Gastroesophageal sphincter (tissue), 4 donors: ENCODE measurements at regions not wholly inside any gene's neighbourhood (a gene's known extent, or its start where the extent isn't known, plus 50 kb on each side); places are given as distances from the start of the nearest gene placed in this dataset.

Experiments
- ATAC-seq: fragments of 150-250 bp; one replicate; pipeline ENCODE4 v1.9.1; 2016; ENCODE audit warnings: mild to moderate bottlenecking, moderate library complexity
- H3K27ac ChIP-seq, 4 donors: fragments of 200-600 bp; sonication (generic) in 3 of 4; 1 replicate in 3 of 4; 2 replicates in 1 of 4; pipeline ENCODE4 v1.5.1; 2016 to 2019
- H3K27me3 ChIP-seq: fragments of 200-600 bp; sonication (generic); one replicate; pipeline ENCODE4 v1.5.1; 2019
- H3K36me3 ChIP-seq, 2 donors: fragments of 200-600 bp; sonication (generic); one replicate each; pipeline ENCODE4 v1.5.1; 2019; ENCODE audit warnings: control low read depth in 1 of 2
- H3K4me1 ChIP-seq, 3 donors: fragments of 200-600 bp; sonication (generic); 1 replicate in 2 of 3; 2 replicates in 1 of 3; pipeline ENCODE4 v1.5.1; 2016 to 2019; ENCODE audit warnings: control low read depth in 2 of 3
- H3K4me3 ChIP-seq, 2 donors: fragments of 200-600 bp; sonication (generic); one replicate each; pipeline ENCODE4 v1.5.1; 2019; ENCODE audit warnings: mild to moderate bottlenecking in 1 of 2, moderate library complexity in 1 of 2
- H3K9me3 ChIP-seq, 3 donors: fragments of 200-600 bp; sonication (generic); one replicate each; pipeline ENCODE4 v1.5.1; 2017 to 2019; ENCODE audit warnings: control low read depth in 2 of 3
- EP300 ChIP-seq: sonication (generic); formaldehyde crosslinking; IDR thresholded peaks from one replicate; pipeline ENCODE4 v1.6.1; 2017; ENCODE audit warnings: antibody characterized with exemption, mild to moderate bottlenecking
- POLR2A ChIP-seq, 2 donors: fragments of 450-650 bp; IDR thresholded peaks; one replicate each; pipeline ENCODE4 v1.6.1; 2017; ENCODE audit warnings: antibody characterized with exemption in 2 of 2, mild to moderate bottlenecking in 2 of 2, moderate library complexity in 1 of 2
- POLR2AphosphoS5 ChIP-seq: sonication (generic); formaldehyde crosslinking; IDR thresholded peaks from one replicate; pipeline ENCODE4 v1.6.1; 2017; ENCODE audit warnings: antibody characterized with exemption
- WGBS, 2 donors: methylation state at CpG; one replicate each; pipeline ENCODE4 v1.1.5; 2018; ENCODE audit warnings: low coverage in 1 of 2; 5-methylcytosine and 5-hydroxymethylcytosine counted together
- TF ChIP-seq, protein P1 (sequence below), 4 experiments: fragments of 200-600 bp in 2 of 4; fragments of 450-650 bp in 2 of 4; sonication (generic) in 1 of 4; IDR thresholded peaks; one replicate each; pipeline ENCODE4 v1.5.1; 2017 to 2019; ENCODE audit warnings: antibody characterized with exemption in 4 of 4, mild to moderate bottlenecking in 2 of 4, moderate library complexity in 2 of 4

DNA sequence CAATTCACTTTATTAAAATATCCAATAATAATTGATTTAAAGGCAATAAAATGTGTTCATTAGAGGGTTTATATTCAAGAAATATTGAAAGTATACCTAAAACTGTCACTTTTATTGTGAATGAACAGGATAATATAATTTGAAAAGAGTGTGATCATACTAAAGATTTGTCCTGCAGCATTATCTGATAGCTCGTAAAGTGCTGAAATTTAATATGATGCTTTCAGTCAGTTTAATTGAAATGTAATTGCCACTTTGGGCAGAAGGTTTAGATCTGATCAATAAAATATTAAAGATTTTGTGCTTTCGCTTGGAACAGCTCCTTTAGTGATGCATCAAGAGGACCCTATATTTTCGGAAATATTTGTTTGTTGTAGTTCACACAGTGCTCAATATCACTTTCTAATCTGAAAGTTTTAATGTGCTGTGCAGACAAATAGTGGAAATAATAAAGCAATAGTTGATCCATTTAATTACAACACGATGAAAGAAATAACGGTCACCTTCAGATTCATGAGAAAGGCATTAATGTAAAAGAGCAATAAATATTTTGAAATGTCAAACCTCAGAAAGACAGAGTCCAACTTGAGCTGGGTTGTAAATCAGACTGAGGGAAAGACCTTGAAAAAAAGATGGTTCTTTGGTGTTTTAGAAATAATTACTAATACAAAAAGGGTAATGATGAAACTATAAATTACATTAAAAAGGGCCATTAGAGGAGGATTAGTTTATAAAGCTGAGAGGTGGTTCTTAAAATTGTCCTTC lies 129.7 kb upstream of the MEIS2 start:
- no peak overlapping the region for H3K4me3 ChIP-seq
- TF ChIP-seq POLR2A (IDR thresholded peaks at IDR 0.05): no peak
- no peak for TF ChIP-seq POLR2AphosphoS5
- TF ChIP-seq, protein P1, sequence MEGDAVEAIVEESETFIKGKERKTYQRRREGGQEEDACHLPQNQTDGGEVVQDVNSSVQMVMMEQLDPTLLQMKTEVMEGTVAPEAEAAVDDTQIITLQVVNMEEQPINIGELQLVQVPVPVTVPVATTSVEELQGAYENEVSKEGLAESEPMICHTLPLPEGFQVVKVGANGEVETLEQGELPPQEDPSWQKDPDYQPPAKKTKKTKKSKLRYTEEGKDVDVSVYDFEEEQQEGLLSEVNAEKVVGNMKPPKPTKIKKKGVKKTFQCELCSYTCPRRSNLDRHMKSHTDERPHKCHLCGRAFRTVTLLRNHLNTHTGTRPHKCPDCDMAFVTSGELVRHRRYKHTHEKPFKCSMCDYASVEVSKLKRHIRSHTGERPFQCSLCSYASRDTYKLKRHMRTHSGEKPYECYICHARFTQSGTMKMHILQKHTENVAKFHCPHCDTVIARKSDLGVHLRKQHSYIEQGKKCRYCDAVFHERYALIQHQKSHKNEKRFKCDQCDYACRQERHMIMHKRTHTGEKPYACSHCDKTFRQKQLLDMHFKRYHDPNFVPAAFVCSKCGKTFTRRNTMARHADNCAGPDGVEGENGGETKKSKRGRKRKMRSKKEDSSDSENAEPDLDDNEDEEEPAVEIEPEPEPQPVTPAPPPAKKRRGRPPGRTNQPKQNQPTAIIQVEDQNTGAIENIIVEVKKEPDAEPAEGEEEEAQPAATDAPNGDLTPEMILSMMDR (IDR thresholded peaks at IDR 0.05): no peak
- TF ChIP-seq EP300: no peak
- H3K27me3 ChIP-seq: no peaks in the 10 kb centered on the region
- no peaks in the 10 kb centered on the region for H3K9me3 ChIP-seq
- H3K36me3 ChIP-seq: no peaks in the 10 kb centered on the region
- WGBS, 2 donors: 75 to 80% methylated on average over 5 of the region's 5 CpGs
- no peak overlapping the region for H3K27ac ChIP-seq
- ATAC-seq: no peak
- H3K4me1 ChIP-seq: no peaks in the 10 kb centered on the region

DNA sequence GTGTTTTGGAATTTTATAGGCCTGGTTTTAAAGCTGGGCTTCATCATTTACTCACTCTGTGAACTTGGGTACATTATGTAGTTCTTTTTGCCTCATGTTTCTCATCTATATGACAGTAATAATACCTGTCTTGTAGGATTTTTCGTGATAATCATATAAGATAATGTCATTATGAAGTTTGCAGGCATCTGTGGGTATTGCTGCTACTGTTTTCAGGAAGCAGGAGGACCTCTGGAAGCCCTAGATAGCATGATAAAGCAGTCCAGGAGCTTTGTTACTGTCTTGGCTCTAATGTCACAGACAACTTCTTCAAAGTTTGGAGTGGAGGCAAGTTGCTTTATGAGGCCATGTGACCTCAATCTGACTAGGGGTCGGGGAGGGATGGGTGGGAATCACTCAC lies 145.0 kb upstream of the MEIS2 start:
- Histone ChIP-seq H3K27ac (no peak overlapping the region), H3K4me3 (no peak overlapping the region), H3K4me1 (no peaks in the 10 kb centered on the region), H3K9me3 (no peaks in the 10 kb centered on the region), H3K27me3 (no peaks in the 10 kb centered on the region), H3K36me3 (no peaks in the 10 kb centered on the region)
- no peak for ATAC-seq
- WGBS, 2 donors: 22 to 65% methylated on average over 2 of the region's 2 CpGs
- no peak for TF ChIP-seq EP300
- no peak for TF ChIP-seq POLR2AphosphoS5
- TF ChIP-seq, protein P1 (IDR thresholded peaks at IDR 0.05): no peak
- no peak for TF ChIP-seq POLR2A (IDR thresholded peaks at IDR 0.05)

DNA sequence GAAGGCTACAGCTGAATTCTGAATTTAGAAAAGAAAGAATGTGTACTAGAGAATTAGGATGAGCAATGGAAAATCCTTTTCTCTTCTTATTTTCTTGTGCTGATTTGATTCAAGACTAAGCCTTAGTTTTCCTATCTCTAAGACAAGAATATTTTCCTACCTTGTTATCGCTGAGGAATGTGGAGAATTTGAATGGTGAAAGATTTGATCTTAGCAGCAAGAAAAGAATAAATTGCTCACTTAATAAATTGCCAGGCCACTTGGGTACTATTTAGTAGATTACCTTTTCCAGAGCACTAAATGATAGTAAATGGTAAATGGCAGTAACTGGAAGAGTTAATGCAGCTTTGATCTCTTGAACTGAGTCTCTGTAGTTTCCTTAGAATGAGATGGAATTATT lies 145.7 kb upstream of the MEIS2 start:
- H3K9me3 ChIP-seq: no peaks in the 10 kb centered on the region
- H3K4me3 ChIP-seq: no peak overlapping the region
- H3K4me1 ChIP-seq: no peaks in the 10 kb centered on the region
- ATAC-seq: no peak
- H3K27ac ChIP-seq: no peak overlapping the region
- H3K36me3 ChIP-seq: no peaks in the 10 kb centered on the region
- TF ChIP-seq, protein P1 (IDR thresholded peaks at IDR 0.05): no peak
- WGBS, 2 donors: 76 to 78% methylated on average over 1 of the region's 1 CpG
- H3K27me3 ChIP-seq: no peaks in the 10 kb centered on the region

DNA sequence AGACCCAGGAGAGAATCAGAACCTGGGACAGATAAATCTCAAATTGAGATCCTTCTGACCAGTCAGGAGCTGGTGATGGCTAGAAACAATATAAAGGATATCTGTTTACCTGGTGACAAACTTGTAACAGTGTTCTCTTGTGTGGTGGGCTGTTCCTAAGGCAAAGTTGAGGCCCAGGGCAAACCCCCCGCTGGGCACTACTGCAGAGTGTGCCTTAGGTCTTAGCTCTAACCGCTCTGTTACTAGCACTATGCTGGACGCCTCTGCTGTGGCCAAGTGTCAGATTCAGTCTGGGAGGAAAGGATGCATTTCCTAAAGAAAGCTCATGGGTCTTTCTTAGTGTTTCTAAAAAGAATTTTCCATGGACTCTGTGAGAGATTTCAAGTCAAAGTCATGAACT lies 146.5 kb upstream of the MEIS2 start:
- Histone ChIP-seq H3K27ac (no peak overlapping the region), H3K4me1 (no peaks in the 10 kb centered on the region), H3K36me3 (no peaks in the 10 kb centered on the region), H3K27me3 (no peaks in the 10 kb centered on the region), H3K9me3 (no peaks in the 10 kb centered on the region), H3K4me3 (no peak overlapping the region)
- 90% methylated on average over 2 of the region's 3 CpGs for WGBS, 2 donors
- TF ChIP-seq EP300 (no peak), POLR2A (IDR thresholded peaks at IDR 0.05) (no peak), POLR2AphosphoS5 (no peak)
- TF ChIP-seq, protein P1 (IDR thresholded peaks at IDR 0.05): no peak
- ATAC-seq: no peak

DNA sequence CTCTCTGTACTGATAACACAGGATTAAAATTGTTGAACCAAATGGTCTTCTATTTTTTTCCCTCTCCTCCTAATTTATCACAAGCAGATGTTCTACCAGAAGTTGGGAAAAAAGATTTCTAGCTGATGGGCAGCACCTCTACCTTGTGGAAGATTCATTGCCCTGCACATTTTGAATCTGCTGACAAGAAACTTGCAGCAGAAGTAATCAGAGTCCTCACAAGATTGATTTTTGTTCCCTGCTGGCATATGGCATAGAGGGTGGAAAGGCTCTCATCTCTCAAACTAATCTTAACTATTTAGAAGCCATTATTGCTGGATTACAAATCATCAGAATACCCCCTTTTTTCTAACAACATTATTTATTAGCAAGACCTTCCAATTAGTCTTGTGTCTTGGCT lies 148.9 kb upstream of the MEIS2 start:
- no peaks in the 10 kb centered on the region for H3K27me3 ChIP-seq
- ATAC-seq: no peak
- H3K27ac ChIP-seq: no peak overlapping the region
- H3K9me3 ChIP-seq: no peaks in the 10 kb centered on the region
- H3K4me3 ChIP-seq: no peak overlapping the region
- H3K4me1 ChIP-seq: no peaks in the 10 kb centered on the region
- no peaks in the 10 kb centered on the region for H3K36me3 ChIP-seq
- TF ChIP-seq, protein P1 (IDR thresholded peaks at IDR 0.05): no peak
- TF ChIP-seq POLR2AphosphoS5 (no peak), EP300 (no peak), POLR2A (IDR thresholded peaks at IDR 0.05) (no peak)
